Right renal cortex interstitium (tissue), 3 donors: ENCODE measurements at regions not wholly inside any gene's neighbourhood (a gene's known extent, or its start where the extent isn't known, plus 50 kb on each side); places are given as distances from the start of the nearest gene placed in this dataset.
"Not testable (repeated sequence)": the region's sequence is repeated elsewhere in the genome, so short reads cannot be mapped to it uniquely, and the experiment has no call there.

ENCODE experiments used
- DNase-seq, 3 donors: peaks; one replicate each; pipeline ENCODE4 v3.0.0-alpha.2; 2013; ENCODE audit warnings: low read depth in 3 of 3, low spot score in 2 of 3

- not testable (repeated sequence) for DNase-seq
Observed at GRCh38 chr2:87343347-87343746, 321.7 kb upstream of the PLGLB1 start.

- not testable (repeated sequence) for DNase-seq
Observed at GRCh38 chr2:87345283-87345682, 323.6 kb upstream of the PLGLB1 start.

- DNase-seq = not testable (repeated sequence)
Observed at GRCh38 chr2:87348556-87348955, 326.9 kb upstream of the PLGLB1 start.

- not testable (repeated sequence) for DNase-seq
Observed at GRCh38 chr2:87349006-87349405, 327.4 kb upstream of the PLGLB1 start.

- not testable (repeated sequence) for DNase-seq
Observed at GRCh38 chr2:87352178-87352934, 330.7 kb upstream of the PLGLB1 start.

GRCh38 chr2:87353408-87353807, 331.8 kb upstream of the PLGLB1 start:
- DNase-seq = not testable (repeated sequence)

GRCh38 chr2:87354102-87354501, 332.5 kb upstream of the PLGLB1 start:
- DNase-seq = not testable (repeated sequence)

- not testable (repeated sequence) for DNase-seq
Observed at GRCh38 chr2:87360250-87360649, 338.6 kb upstream of the PLGLB1 start.

GRCh38 chr2:87360927-87361326, 339.3 kb upstream of the PLGLB1 start:
- DNase-seq = not testable (repeated sequence)

GRCh38 chr2:87361805-87362204, 340.2 kb upstream of the PLGLB1 start:
- not testable (repeated sequence) for DNase-seq

GRCh38 chr2:87364379-87364778, 342.7 kb upstream of the PLGLB1 start:
- not testable (repeated sequence) for DNase-seq

GRCh38 chr2:87365038-87365437, 343.4 kb upstream of the PLGLB1 start:
- DNase-seq = not testable (repeated sequence)

- not testable (repeated sequence) for DNase-seq
Observed at GRCh38 chr2:87386063-87386560, 361.8 kb upstream of the PLGLB2 start.

GRCh38 chr2:87395784-87396183, 352.1 kb upstream of the PLGLB2 start:
- not testable (repeated sequence) for DNase-seq

- DNase-seq = not testable (repeated sequence)
Observed at GRCh38 chr2:87396551-87397265, 351.2 kb upstream of the PLGLB2 start.

GRCh38 chr2:87397276-87398065, 350.4 kb upstream of the PLGLB2 start:
- not testable (repeated sequence) for DNase-seq

- not testable (repeated sequence) for DNase-seq
Observed at GRCh38 chr2:87398567-87399305, 349.2 kb upstream of the PLGLB2 start.

GRCh38 chr2:87401726-87402345, 346.1 kb upstream of the PLGLB2 start:
- no peak for DNase-seq

GRCh38 chr2:87403893-87404175, 344.1 kb upstream of the PLGLB2 start:
- no peak for DNase-seq
